H1 (cell line): ENCODE measurements at regions not wholly inside any gene's neighbourhood (a gene's known extent, or its start where the extent isn't known, plus 50 kb on each side); places are given as distances from the start of the nearest gene placed in this dataset.

Experiments
- CTCF ChIA-PET: fragments of 300-600 bp; sonication (Branson Sonifier 250); formaldehyde crosslinking; loops from one replicate; lab custom pipeline; 2021; ENCODE audit not compliant: partially characterized antibody; lab: Charles Lee
- POLR2A ChIA-PET: fragments of 300-600 bp; sonication (Branson Sonifier 250); formaldehyde crosslinking; loops from one replicate; lab custom pipeline; 2021; ENCODE audit warnings: inconsistent platforms; ENCODE audit not compliant: partially characterized antibody; lab: Charles Lee
- DNase-seq, 2 experiments: peaks; one replicate each; pipeline versions ENCODE4 v3.0.0 to v3.0.0-alpha.2; 2010 to 2022; ENCODE audit warnings: low spot score in 2 of 2, low read depth in 1 of 2, mixed read lengths in 1 of 2
- FAIRE-seq: peaks from 2 replicates; lab custom pipeline; 2011; peaks lifted over from hg19 to GRCh38; lab: Jason Lieb, UNC
- H2AFZ ChIP-seq: 2 replicates; pipeline ENCODE4 v1.8.1; 2012; ENCODE audit warnings: low read length, inconsistent platforms
- H2AK5ac ChIP-seq: 2 replicates; pipeline ENCODE4 v1.6.1; 2013; ENCODE audit warnings: low read depth, low read length
- H2BK120ac ChIP-seq: replicated peaks from 2 replicates; pipeline ENCODE3; 2013; ENCODE audit warnings: low read depth, low read length, inconsistent platforms
- H2BK12ac ChIP-seq: 2 replicates; pipeline ENCODE4 v1.6.1; 2013; ENCODE audit warnings: low read depth, low read length
- H2BK15ac ChIP-seq: 2 replicates; pipeline ENCODE4 v1.6.1; 2013; ENCODE audit warnings: low read length
- H2BK20ac ChIP-seq: 2 replicates; pipeline ENCODE4 v1.6.1; 2013; ENCODE audit warnings: low read length
- H2BK5ac ChIP-seq: 2 replicates; pipeline ENCODE4 v1.6.1; 2013; ENCODE audit warnings: low read depth, low read length
- H3K14ac ChIP-seq: 2 replicates; pipeline ENCODE4 v1.6.1; 2013; ENCODE audit warnings: inconsistent platforms; ENCODE audit not compliant: insufficient read length
- H3K18ac ChIP-seq: 2 replicates; pipeline ENCODE4 v1.6.1; 2013; ENCODE audit warnings: low read length; ENCODE audit errors: extremely low read depth
- H3K23ac ChIP-seq: 2 replicates; pipeline ENCODE4 v1.6.1; 2013; ENCODE audit warnings: inconsistent platforms; ENCODE audit not compliant: insufficient read length
- H3K23me2 ChIP-seq: 2 replicates; pipeline ENCODE4 v1.6.1; 2013; ENCODE audit warnings: low read depth, low read length
- H3K27ac ChIP-seq: 2 replicates; pipeline ENCODE4 v1.6.1; 2011; ENCODE audit warnings: low read depth, low read length, inconsistent platforms
- H3K27me3 ChIP-seq, 4 experiments: replicated peaks in 1 of 4; 1 replicate in 1 of 4; 2 replicates in 3 of 4; pipeline versions ENCODE4 v1.6.1 to v1.8.1; 2011 to 2013; ENCODE audit warnings: low read length in 3 of 4, mild to moderate bottlenecking in 3 of 4, inconsistent platforms in 2 of 4, mixed read lengths in 2 of 4, moderate library complexity in 1 of 4; ENCODE audit not compliant: control insufficient read depth in 3 of 4, insufficient read depth in 3 of 4; ENCODE audit errors: extremely low read depth in 1 of 4
- H3K36me3 ChIP-seq, 4 experiments: 2 replicates each; pipeline versions ENCODE4 v1.6.1 to v1.8.1; 2011 to 2013; ENCODE audit warnings: mild to moderate bottlenecking in 4 of 4, low read length in 3 of 4, moderate library complexity in 2 of 4, control low read depth in 1 of 4, inconsistent platforms in 1 of 4; ENCODE audit not compliant: insufficient read depth in 4 of 4, control insufficient read depth in 2 of 4
- H3K4ac ChIP-seq: replicated peaks from 2 replicates; pipeline ENCODE3; 2013; ENCODE audit warnings: low read length, low read depth, mixed read lengths, inconsistent platforms; ENCODE audit not compliant: insufficient read length
- H3K4me1 ChIP-seq, 4 experiments: replicated peaks in 1 of 4; 1 replicate in 1 of 4; 2 replicates in 3 of 4; pipeline versions ENCODE4 v1.6.1 to v1.8.1; 2011 to 2013; ENCODE audit warnings: low read length in 3 of 4, inconsistent platforms in 2 of 4, mixed read lengths in 1 of 4; ENCODE audit not compliant: insufficient read depth in 4 of 4, control insufficient read depth in 3 of 4
- H3K4me2 ChIP-seq, 2 experiments: 2 replicates each; pipeline versions ENCODE4 v1.6.1 to v1.8.1; 2011 to 2013; ENCODE audit warnings: low read depth in 2 of 2, low read length in 2 of 2, control low read depth in 1 of 2, inconsistent platforms in 1 of 2, mild to moderate bottlenecking in 1 of 2; ENCODE audit not compliant: insufficient read depth in 1 of 2
- H3K4me3 ChIP-seq, 4 experiments: fragments of 200-600, 300-600 bp in 1 of 4; sonication (generic), shearing (Covaris generic), sonication (Bioruptor Twin) in 1 of 4; 2 replicates each; pipeline versions ENCODE4 v1.5.1 to v1.8.1; 2011 to 2016; ENCODE audit warnings: low read length in 4 of 4, low read depth in 3 of 4, control low read depth in 2 of 4, inconsistent platforms in 2 of 4, mild to moderate bottlenecking in 2 of 4, mixed read lengths in 1 of 4, moderate library complexity in 1 of 4; ENCODE audit not compliant: insufficient read depth in 2 of 4; ENCODE audit errors: extremely low read depth in 1 of 4
- H3K56ac ChIP-seq: replicated peaks from 2 replicates; pipeline ENCODE3; 2013; ENCODE audit warnings: low read depth, mild to moderate bottlenecking, mixed read lengths, low read length, inconsistent platforms; ENCODE audit not compliant: insufficient read length
- H3K79me1 ChIP-seq: 2 replicates; pipeline ENCODE4 v1.6.1; 2013; ENCODE audit warnings: low read depth, low read length, control low read depth
- H3K79me2 ChIP-seq, 2 experiments: 2 replicates each; pipeline versions ENCODE4 v1.6.1 to v1.8.1; 2012 to 2013; ENCODE audit warnings: low read length in 2 of 2, mild to moderate bottlenecking in 2 of 2, inconsistent platforms in 1 of 2; ENCODE audit not compliant: insufficient read depth in 2 of 2, control insufficient read depth in 1 of 2
- H3K9ac ChIP-seq, 4 experiments: replicated peaks in 1 of 4; 1 replicate in 1 of 4; 2 replicates in 3 of 4; pipeline versions ENCODE4 v1.6.1 to v1.8.1; 2011 to 2013; ENCODE audit warnings: low read depth in 3 of 4, low read length in 3 of 4, control low read depth in 2 of 4, mild to moderate bottlenecking in 2 of 4, moderate library complexity in 2 of 4, inconsistent platforms in 1 of 4; ENCODE audit errors: extremely low read depth in 1 of 4
- H3K9me3 ChIP-seq, 2 experiments: 2 replicates each; pipeline versions ENCODE4 v1.6.1 to v1.8.1; 2012 to 2013; ENCODE audit warnings: mild to moderate bottlenecking in 2 of 2, moderate library complexity in 2 of 2, control low read depth in 1 of 2, inconsistent platforms in 1 of 2, low read depth in 1 of 2, low read length in 1 of 2, mixed read lengths in 1 of 2; ENCODE audit not compliant: insufficient read depth in 2 of 2
- H4K20me1 ChIP-seq, 2 experiments: replicated peaks in 1 of 2; 2 replicates each; pipeline versions ENCODE3 to v1.8.1; 2011 to 2013; ENCODE audit warnings: inconsistent platforms in 2 of 2, low read length in 2 of 2, mild to moderate bottlenecking in 1 of 2; ENCODE audit not compliant: insufficient read depth in 2 of 2, control insufficient read depth in 1 of 2
- H4K5ac ChIP-seq: 2 replicates; pipeline ENCODE4 v1.6.1; 2013; ENCODE audit warnings: low read length, low read depth, mixed read lengths, inconsistent platforms; ENCODE audit not compliant: insufficient read length
- H4K8ac ChIP-seq: 2 replicates; pipeline ENCODE4 v1.8.0; 2013; ENCODE audit warnings: mild to moderate bottlenecking, moderate library complexity, low read length, inconsistent platforms; ENCODE audit not compliant: insufficient read depth; ENCODE audit errors: extremely low read depth
- H4K91ac ChIP-seq: replicated peaks from 2 replicates; pipeline ENCODE3; 2013; ENCODE audit warnings: low read length, mixed read lengths, inconsistent platforms; ENCODE audit not compliant: insufficient read length
- JUND ChIP-seq: IDR thresholded peaks from 2 replicates; pipeline ENCODE4 v1.6.1; 2011; ENCODE audit warnings: mild to moderate bottlenecking, improper control_type of control experiment, low read length
- KDM1A ChIP-seq: fragments of 200-600, 300-600 bp; sonication (generic); IDR thresholded peaks from 2 replicates; pipeline ENCODE4 v1.7.1; 2016; ENCODE audit warnings: mild to moderate bottlenecking, low read length, borderline replicate concordance
- NRF1 ChIP-seq: IDR thresholded peaks from 2 replicates; pipeline ENCODE4 v1.6.1; 2011; ENCODE audit warnings: mild to moderate bottlenecking, low read depth, low read length, improper control_type of control experiment
- RAD21 ChIP-seq, 2 experiments: IDR thresholded peaks in 1 of 2; conservative IDR thresholded peaks in 1 of 2; 2 replicates each; pipeline ENCODE4 v1.6.1; 2011; ENCODE audit warnings: low read depth in 2 of 2, low read length in 2 of 2, improper control_type of control experiment in 1 of 2, inconsistent platforms in 1 of 2, mild to moderate bottlenecking in 1 of 2, moderate library complexity in 1 of 2
- RBBP5 ChIP-seq: IDR thresholded peaks from 2 replicates; pipeline ENCODE4 v1.7.1; 2012; ENCODE audit warnings: low read depth, mild to moderate bottlenecking, inconsistent platforms, low read length, moderate library complexity, borderline replicate concordance
- SIRT6 ChIP-seq: IDR thresholded peaks from one replicate; pipeline ENCODE4 v1.7.1; 2012; ENCODE audit warnings: low read length, inconsistent platforms
- WGBS, 2 experiments: shearing (Covaris generic) in 1 of 2; methylation state at CpG; one replicate each; pipeline versions ENCODE4 v1.1.6 to v1.1.7; 2013 to 2015; ENCODE audit warnings: low lambda C conversion rate in 2 of 2, mixed read lengths in 2 of 2, inconsistent platforms in 1 of 2, low coverage in 1 of 2, missing lambda C conversion rate in 1 of 2; ENCODE audit not compliant: insufficient replicate concordance in 2 of 2, insufficient coverage in 1 of 2, insufficient read length in 1 of 2; ENCODE audit errors: extremely low coverage in 1 of 2, missing lambda C conversion rate in 1 of 2; 5-methylcytosine and 5-hydroxymethylcytosine counted together

DNA sequence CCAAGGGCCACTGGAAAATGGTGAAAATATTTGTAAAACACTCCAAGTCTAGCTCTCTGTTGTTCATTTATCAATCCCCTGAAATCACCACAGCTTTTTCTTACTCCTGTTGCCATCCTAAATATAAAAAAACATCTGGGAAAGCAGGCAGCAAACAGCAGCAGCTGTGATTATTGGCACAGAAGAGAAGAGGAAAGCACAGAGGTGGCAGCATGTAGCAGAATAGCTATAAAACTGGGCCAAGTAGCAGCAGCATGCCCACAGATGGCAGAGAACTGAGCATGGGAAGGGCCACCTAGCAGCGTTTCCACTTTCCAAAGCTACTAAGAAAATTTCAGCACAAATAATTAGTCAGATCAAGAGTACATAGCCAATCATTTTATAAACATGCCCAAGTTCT, 307.2 kb downstream of the SLC7A11 start:
- CTCF ChIA-PET: interaction anchor here (1.2 kb wide), 1 partner anchor 10 kb away, joined by 3 read pairs; no protein-coding TSS in a partner anchor
- Histone ChIP-seq H3K4me1 (no peaks in the 10 kb centered on the region), H2AFZ (0 out of 2 replicates have a peak overlapping the region, but pooled peaks have one; percentile 50), H3K56ac (no peak overlapping the region), H3K79me2 (no peaks in the 10 kb centered on the region), H4K20me1 (no peaks in the 10 kb centered on the region), H3K27ac (no peak overlapping the region), H3K9ac (no peak overlapping the region), H3K9me3 (no peaks in the 10 kb centered on the region), H3K14ac (no peak overlapping the region), H2BK12ac (no peak overlapping the region), H4K8ac (no peak overlapping the region), H3K23ac (no peak overlapping the region), H2BK120ac (no peak overlapping the region), H3K36me3 (no peaks in the 10 kb centered on the region), H4K91ac (no peak overlapping the region)
- no peak for FAIRE-seq
- 92% methylated on average over 1 of the region's 1 CpG; no CpG with 5 or more reads in 1 of the 2 experiments for WGBS, 2 experiments
- no peak for TF ChIP-seq RAD21 (IDR thresholded peaks at IDR 0.05 in 1 of 2, conservative IDR thresholded peaks at IDR 0.05 in 1 of 2; ENCODE audit: low read depth in 2 of 2, low read length in 2 of 2)
- TF ChIP-seq SIRT6: no peak
- TF ChIP-seq KDM1A: no peak
- no peak for TF ChIP-seq RBBP5
- no peak for TF ChIP-seq NRF1
- no peak for TF ChIP-seq JUND
- TF ChIP-seq, all 59 proteins: peak for 0
- H3K79me1 ChIP-seq: no peaks in the 10 kb centered on the region
- H3K18ac ChIP-seq: no peak overlapping the region
- H3K4me3 ChIP-seq: no peak overlapping the region
- H3K4ac ChIP-seq: no peak overlapping the region
- no peak overlapping the region for H2AK5ac ChIP-seq
- H3K23me2 ChIP-seq: no peaks in the 10 kb centered on the region
- no peak overlapping the region for H2BK15ac ChIP-seq
- H4K5ac ChIP-seq: no peak overlapping the region
- no peak overlapping the region for H2BK20ac ChIP-seq
- H3K27me3 ChIP-seq: no peaks in the 10 kb centered on the region
- no peak overlapping the region for H3K4me2 ChIP-seq
- POLR2A ChIA-PET: no interaction called here
- DNase-seq: no peak
- H2BK5ac ChIP-seq: no peak overlapping the region
